HG03108 (cell line): ENCODE measurements at regions not wholly inside any gene's neighbourhood (a gene's known extent, or its start where the extent isn't known, plus 50 kb on each side); places are given as distances from the start of the nearest gene placed in this dataset.

Experiments used
- ATAC-seq: cut with Tn5 transposase; IDR thresholded peaks from one replicate; pipeline ENCODE4 v1.9.1; 2021; ENCODE audit warnings: moderate library complexity; ENCODE audit not compliant: unreplicated experiment

DNA sequence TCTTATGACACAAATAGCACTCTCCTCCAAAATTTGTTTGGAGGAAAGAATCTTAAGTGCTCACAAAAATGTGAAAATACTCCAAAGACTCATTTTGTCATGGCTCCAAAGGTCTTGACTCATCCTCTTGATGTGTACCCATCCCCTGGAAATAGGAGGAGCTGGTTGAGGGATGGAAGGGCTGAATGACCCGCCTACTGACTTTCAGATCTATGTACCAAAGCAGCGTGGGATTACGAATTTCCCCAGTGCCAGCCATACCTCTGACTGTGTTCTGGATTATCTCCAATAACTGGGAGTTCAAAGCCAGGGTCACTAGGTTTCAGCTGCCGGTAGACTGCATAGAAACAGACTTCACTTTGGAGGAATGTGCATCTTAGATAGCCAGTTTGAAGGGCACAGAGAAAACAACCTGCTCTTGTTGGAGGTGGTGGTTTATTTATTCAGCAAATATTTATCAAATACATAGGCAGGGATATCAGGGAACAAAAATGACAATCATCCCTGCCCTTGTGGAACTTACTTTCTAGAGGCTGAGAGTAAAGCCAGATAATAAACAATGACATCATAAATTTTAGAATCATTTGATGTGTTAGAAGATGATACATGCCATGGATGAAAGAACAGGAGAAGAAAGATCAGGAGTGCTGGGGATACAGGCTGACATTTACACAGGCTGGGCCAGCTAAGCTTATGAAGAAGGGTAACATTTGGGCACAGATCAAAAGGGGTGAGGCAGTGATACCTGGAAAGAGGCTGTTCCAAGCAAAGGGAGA, 246.6 kb downstream of the TBXT start:
- no peak for ATAC-seq

DNA sequence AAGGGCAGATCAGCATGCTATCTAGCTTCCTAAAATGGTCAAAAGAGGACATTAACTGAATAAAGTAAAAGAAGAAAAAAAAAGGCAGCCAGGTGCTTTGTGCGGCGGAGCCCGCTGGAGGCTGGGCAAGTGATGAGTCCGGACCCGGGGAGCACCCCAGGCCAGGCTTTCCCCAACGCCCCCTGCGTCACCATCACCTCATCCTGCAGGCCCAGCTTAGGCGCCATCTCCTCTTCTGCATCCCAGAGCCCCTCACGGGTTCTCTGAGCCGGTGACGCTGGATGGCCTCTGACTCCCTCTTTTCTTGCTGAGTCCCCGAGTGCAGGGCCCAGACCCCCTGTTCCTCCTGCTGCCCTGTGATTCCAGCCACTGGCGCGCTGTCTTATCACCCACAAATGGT, 250.1 kb downstream of the TBXT start:
- ATAC-seq: no peak

DNA sequence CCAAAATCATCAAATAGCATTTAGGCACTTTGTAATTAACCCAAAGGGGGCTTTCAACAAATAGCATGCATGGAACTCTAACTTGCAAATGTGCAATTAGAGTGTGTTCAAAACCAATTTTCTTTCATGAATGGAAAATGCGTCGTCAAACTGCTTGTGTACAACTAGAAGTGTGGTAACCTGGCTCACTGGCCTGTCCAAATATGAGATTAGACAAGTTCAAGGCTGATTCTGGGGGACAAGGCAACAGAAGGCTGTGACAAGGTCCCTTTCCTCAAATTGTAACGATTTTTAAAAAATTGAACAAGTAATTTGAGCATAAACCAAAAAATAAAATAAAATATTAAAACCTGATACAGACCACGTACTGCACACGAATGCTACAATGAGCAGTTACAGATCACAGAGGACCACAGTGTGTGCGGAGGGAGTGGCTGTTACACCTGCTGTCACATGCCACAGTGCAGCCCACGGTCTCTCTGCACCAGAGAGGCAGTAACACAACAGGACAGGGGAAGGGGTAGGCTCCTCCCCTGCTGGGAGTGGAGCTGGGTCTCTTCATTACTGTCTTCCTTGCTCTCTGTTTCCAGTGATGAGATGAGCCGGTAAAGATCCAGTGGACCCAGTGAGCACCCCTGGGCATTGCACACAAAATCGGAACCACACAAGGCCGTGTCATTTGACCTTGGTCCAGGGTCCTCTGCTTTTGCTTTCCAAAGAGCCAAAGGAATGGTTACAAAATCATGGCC, 252.2 kb upstream of the PDE10A start:
- no peak for ATAC-seq

DNA sequence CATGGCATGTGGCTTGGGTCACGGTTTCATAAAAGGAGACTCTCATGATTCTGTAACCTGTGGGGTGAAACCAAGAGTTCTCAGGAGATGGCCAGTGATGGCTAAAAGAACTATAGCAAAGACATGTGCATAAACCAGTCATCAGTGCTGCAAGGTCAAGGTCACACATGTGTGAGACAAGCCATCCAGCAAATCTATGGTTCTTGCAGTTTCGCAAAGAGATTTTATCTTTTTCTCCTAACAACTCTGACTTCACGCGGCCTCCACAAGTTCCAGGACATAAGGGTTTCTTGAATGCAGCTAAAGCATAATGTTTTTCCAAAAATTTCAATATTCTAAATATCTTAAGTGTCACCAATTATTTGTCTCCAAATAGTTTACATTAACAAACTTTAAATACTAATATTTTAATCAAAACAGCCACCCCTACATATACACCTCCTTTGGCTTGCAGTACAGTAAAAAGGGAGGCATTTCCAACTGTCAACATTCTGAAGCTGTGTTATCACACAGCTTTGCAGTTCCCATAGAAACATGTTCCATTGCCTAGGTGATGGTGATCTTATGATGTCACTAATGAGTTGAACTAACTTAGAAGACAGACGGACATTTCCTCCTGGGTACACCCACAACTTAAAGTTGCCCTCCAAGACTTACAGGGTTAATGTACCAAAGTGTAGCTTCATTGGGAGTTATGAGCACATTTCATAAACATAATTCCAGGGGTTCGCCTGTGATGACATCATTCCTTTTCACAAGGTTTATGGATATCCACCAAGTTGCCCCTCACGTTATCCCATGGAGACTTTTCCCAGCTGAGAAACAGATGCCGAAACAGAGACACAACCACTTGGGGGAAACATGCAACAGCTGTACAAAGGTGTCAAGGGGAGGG, 250.9 kb upstream of the PDE10A start:
- no peak for ATAC-seq

DNA sequence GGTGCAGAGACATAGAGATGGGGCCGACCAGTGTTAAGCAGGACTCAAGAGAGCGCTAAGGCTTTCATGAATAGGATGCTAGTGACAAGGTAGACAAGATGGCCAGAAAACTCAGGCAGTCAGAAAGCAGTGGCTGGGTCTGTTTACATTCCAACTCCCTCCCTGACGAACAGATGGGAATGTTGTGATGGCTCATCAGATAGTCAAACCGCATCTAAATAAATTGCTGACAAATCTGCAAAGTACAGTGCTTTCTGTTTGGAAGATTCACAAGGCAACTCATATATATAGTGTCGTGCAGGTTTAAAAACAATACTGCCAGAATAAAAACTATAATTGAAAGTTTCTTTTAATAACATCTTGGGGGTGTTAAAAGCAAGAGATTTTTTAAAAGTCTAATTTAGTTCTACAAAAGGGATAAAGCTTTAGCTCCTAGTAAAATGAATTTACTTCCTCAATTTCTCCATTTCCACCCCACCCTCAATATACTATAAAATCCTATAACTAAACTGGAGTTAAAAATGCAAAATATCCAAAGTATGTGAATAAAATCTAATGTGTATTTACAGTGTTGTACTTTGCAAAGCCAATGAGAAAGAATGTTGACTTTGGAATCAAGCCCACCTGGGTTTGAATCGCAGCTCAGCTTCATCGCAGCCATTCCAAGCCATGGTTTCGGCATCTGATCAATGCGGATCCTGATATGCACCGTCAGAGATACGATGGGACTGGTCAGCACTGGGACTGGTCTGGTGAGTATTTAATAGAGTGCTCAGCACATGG, 247.3 kb upstream of the PDE10A start:
- no peak for ATAC-seq

DNA sequence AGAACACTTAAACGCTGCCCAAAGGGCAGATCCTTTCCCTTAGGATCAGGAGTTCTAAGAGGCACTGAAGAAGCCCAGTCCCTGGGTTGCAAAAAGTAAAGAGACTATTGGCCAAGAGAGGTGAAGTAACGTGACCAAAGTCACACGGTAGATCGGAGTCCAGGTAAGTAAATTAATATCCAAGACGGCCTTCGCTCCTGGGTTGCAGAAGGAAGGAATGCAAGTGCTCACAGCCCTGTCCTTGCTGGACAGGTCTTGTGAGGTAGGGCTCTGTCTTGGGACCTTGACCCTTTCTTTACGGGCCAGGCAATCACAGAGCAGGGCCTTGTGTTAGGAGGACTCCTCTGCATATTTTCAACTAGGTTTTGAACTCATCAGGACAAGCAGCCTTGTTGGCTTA, 243.7 kb upstream of the PDE10A start:
- no peak for ATAC-seq

DNA sequence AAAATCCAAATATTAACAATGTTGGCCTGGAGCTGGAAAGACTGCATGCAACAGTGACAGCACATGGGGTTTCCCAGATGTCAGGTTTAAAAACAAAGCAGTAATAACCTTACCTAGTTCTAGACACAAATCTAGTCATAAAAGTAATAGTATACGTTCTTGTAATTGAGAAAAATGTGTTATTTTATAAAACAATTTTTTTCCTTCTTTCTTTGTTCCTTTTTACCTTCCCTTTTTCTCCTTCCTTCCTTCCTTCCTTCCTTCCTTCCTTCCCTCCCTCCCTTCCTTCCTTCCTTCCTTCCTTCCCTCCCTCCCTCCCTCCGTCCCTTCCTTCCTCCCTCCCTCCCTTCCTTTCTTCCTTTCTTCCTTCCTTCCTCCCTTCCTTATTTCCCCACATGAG, 242.7 kb upstream of the PDE10A start:
- no peak for ATAC-seq

DNA sequence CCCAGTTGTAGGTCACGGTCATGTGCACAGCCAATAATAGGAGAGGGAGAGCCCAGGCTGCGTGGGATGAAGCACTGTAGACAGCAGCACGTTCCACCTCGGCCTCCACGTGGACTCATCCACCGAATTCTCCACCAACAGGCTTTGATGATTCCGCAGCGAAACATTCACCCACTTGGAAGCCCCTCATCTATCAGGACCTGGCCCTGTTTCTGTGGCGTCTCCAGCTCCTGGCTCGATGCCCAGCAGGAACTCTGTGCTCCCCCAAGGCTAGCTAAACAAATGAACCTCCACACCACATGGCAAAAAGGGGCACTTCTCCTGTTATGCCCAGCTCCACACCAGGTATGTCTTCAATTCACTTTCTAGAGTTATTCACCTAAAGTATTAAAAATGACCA, 237.9 kb upstream of the PDE10A start:
- ATAC-seq: no peak

DNA sequence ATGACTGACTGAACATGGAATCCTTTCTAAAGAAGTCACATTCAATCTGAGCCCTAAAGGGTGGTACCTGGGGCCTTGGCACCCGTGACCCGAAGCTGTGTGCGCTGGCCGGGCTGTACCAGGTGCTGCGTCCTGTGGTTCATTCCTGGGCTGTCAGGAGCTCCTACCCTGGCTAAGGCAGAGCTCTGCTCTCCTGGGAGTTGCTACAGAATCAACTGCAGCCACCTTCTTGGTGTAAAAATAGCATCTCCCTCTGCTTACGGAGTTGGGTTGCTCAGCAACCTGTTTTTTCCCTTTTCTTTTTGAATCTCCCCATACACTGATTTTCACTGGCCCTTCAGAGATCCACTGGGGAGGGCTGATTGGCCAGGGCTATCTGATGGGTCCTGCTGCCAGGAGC, 236.6 kb upstream of the PDE10A start:
- ATAC-seq: no peak

DNA sequence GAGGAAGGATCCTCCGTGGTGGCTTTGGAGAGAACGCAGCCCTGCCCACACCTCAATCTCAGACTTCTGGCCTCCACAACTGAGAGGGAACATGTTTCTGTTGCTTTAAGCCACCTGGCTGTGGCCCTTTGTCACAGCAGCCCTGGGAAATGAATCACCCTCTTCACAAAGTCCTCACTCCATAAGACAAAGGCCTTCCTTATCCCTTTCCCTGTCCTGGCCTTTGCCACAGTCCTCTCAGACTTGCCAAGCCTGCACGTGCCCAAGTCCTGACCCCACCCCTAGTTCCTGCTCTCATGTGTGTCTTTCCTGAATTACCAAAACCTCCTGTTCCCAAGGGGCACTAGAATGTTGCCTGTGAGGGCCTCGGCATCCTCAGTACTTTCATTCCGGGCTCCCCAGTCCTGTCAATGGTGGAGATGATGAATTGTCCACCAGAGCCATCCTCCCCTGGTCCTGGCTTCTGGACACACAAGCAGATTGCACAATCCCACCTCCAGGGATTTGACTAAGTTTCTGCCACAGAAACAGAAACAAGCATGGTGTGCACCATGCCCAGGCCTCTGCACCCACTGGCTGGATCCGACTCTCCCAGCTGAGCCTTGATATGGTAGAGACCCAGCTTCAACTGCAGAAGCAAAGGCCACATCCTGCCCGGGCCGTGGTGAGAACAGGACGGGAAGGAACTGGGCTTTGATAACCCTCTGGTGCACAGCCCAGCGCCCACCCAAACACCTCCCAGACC, 232.6 kb upstream of the PDE10A start:
- ATAC-seq: no peak

DNA sequence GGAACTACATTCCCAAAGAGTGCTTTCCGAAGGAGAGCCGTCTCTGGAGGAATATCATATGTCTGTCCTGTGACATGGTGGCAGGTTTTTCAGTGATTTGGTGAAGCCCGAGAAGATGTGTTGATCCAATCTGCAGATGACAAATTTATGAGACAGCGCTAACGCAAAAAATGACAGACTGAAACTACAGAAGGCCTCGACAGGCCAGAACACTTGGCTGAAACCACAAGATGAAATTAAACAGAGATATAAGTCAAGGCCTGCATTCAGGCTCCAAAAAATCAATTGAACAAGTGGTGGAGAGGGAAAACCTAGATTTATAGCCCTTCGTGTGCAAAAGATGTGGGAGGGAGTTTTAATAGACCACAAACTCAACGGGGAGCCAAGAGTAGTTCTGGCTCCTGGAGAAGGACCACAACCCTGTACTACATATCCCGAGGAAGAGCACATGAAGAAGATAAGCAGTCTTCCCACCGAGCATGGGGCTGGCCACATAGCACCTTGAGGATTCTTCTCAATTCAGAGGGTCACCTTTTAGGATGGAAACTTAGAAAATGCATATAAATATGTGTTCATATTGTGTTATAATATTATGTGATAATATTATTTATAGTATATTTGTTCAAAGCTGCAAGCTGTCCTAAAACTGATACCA, 231.3 kb upstream of the PDE10A start:
- no peak for ATAC-seq

DNA sequence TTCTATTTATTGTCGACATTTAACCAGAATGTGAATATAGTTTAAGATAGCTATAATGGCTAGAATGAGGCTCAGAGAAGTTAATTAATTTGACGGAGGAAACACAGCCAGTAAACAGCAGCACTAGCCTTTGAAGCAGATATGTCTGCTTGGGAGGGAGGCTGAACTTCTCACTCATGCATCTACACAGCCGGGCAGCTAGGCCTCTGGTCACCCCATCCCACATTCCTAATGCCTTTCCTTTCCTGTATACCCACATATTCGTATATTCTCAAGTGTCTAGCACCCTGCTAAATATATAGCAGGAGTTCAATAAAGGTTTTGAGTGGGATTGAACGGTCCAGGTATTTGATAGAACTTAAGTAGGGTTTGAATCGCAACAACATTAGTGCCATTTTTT, 230.4 kb upstream of the PDE10A start:
- ATAC-seq: no peak

DNA sequence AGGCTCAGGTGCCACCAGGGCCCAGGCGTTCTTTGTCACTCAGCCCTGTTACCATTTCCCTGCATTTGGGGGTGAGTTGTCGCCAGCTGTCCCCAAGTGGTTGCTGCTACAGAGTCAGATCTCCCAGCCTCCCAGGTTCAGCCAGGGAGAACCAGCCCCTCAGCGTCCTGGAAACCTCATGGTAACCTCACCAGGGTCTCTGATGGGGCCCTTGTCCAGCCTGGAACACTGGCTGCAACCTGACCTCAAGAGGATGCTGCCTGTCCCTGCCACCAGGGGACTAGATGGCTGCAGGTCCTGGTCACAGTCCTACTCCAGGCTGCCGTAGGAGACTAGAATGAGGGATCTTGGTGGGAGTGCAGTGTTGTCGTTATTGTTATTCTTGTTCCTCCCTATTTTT, 228.3 kb upstream of the PDE10A start:
- no peak for ATAC-seq

DNA sequence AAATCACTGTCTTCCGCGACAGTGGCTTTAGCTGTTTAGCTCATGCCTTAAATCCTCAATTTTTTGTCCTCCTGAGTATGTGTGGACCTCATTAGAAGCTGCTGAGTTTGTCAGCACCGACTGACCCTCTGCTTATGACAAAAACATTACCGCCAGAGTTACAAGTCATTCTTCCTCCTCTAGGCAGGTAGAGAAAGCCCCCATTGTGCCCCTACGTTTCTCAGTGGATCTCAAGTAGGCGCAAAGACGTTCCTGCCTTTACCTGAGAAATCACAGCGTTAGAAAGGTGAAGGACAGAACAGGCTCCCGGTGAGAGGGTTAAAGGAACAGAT, 227.3 kb upstream of the PDE10A start:
- ATAC-seq: no peak

DNA sequence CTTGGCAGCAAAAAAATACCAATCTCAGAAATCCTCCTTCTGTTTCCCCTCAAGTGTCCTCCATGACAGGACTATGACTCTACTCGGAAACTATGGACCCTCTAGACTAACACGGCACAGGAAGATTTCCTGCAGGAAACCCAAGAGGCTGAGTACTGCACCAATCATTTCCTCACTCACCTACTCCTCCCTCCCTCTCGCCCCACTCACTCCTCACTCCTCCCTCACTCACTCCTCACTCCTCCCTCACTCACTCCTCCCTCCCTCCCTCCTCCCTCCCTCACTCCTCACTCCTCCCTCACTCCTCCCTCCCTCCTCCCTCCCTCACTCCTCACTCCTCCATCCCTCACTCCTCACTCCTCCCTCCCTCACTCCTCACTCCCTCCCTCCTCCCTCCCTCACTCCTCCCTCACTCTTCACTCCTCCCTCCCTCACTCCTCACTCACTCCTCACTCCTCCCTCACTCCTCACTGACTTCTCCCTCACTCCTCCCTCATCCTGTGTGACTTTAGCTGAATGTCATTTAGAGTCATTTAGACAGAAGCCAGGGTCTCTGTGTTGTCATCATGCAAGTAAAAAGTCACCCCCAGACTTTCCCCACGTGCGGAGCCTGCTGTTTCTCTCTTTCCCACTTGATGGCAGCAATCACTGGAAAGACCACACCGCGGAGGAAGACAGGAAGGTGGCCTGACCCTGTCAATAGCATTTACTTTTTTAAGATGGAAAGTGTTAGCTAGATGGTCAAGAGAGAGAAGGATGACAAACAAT, 226.8 kb upstream of the PDE10A start:
- ATAC-seq: no peak

DNA sequence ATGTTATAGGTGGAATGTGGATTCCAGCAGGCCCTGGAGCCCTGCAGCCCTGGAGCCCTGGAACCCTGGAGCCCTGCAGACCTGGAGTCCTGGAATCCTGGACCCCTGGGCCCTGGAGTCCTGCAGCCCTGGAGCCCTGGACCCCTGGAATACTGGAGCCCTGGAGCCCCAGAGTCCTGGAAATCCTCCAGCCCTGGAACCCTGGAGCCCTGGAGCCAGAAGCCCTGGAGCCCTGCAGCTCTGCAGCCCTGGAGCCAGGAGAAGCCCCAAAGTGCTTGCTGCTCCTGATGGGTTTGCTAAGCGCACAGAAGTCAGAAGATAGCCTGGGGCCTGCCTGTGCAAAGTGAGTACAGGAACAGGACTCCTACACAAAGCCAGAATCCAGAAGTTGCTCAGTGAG, 223.1 kb upstream of the PDE10A start:
- ATAC-seq: no peak

DNA sequence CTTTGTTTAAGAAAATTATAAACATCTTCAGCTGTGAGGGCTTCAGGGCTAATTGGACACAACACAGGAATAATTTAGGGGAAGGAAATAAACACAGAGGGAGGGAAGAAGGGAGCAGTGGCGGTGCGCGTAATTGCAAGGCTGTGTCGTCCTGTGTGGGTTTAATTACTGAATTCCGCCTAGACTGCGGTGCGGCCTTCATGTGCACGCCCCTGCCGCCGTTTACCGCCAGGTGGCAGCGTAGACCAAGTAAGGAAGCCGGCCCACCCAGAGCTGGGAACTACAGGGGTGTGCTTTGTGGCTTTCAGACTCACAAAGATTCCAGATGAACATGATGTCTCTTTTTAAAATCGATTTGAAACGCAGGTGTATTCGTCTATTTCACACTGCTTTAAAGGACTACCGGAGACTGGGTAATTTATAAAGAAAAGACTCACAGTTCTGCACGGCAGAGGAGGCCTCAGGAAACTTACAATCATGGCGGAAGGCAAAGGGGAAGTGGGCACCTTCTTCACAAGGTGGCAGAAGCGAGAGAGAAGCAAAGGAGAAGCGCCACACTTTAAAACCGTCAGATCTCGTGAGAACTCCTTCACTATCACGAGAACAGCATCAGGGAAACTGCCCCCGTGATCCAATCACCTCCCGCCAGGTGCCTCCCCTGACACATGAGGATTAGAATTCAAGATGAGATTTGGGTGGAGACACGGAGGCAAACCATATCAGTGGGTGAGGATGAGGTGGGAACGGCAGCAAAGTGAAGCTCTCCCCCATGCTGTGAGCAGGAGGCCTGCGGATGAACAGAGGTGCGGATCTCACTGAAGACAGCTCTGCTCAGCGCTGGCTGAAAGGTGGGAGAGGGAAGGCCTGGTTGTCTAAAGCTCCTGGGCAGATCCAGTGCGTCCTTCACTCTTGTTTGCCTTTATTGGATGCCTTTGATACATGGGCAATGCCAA, 222.0 kb upstream of the PDE10A start:
- peak; percentile 90 for ATAC-seq
